ENCODE measurements at regions not wholly inside any gene's neighbourhood (a gene's known extent, or its start where the extent isn't known, plus 50 kb on each side); places are given as distances from the start of the nearest gene placed in this dataset.

GRCh38 chr13:76711550-76712182 is 174.5 kb downstream of the KCTD12 start:
- TF ChIP-seq EZH2 (IDR thresholded peaks at IDR 0.05; ENCODE audit: low read depth) (no peak), CTCF (conservative IDR thresholded peaks at IDR 0.05) (no peak)
